ENCODE measurements at regions not wholly inside any gene's neighbourhood (a gene's known extent, or its start where the extent isn't known, plus 50 kb on each side); places are given as distances from the start of the nearest gene placed in this dataset.

- Histone ChIP-seq H3K4me1 (no peaks in the 10 kb centered on the region), H3K36me3 (no peaks in the 10 kb centered on the region), H3K9me3 (no peaks in the 10 kb centered on the region), H3K4me3 (no peak overlapping the region), H3K27ac (no peak overlapping the region), H3K27me3 (no peaks in the 10 kb centered on the region)
- intact Hi-C loops (cut with DNase I; ENCODE audit: low total_unique reads): no loop called here
- 44 to 69% (median 63%) methylated on average over 3 of the region's 3 CpGs for WGBS, 5 donors
- no peak for TF ChIP-seq POLR2A (IDR thresholded peaks at IDR 0.05)
- TF ChIP-seq POLR2AphosphoS5 (IDR thresholded peaks at IDR 0.05): no peak
- TF ChIP-seq CTCF (IDR thresholded peaks at IDR 0.05): no peak
- no peak for TF ChIP-seq EP300 (IDR thresholded peaks at IDR 0.05)
- no peak for DNase-seq
Measured at GRCh38 chr7:113454597-113455169, 336.3 kb upstream of the SMIM30 start.

- DNase-seq: peak in 1 of 2 donors; percentile 12
- 23 to 39% (median 29%) methylated on average over 4 of the region's 4 CpGs for WGBS, 5 donors
- intact Hi-C loops (cut with DNase I; ENCODE audit: low total_unique reads): no loop called here
- H3K9me3 ChIP-seq: no peaks in the 10 kb centered on the region
- H3K36me3 ChIP-seq: no peaks in the 10 kb centered on the region
- H3K27ac ChIP-seq: no peak overlapping the region
- no peak for TF ChIP-seq POLR2A (IDR thresholded peaks at IDR 0.05)
- no peak for TF ChIP-seq POLR2AphosphoS5 (IDR thresholded peaks at IDR 0.05)
- TF ChIP-seq CTCF (IDR thresholded peaks at IDR 0.05): no peak
- no peak for TF ChIP-seq EP300 (IDR thresholded peaks at IDR 0.05)
- no peak overlapping the region for H3K4me3 ChIP-seq
- H3K27me3 ChIP-seq: no peaks in the 10 kb centered on the region
- no peaks in the 10 kb centered on the region for H3K4me1 ChIP-seq
Measured at GRCh38 chr7:113452245-113452644, 333.9 kb upstream of the SMIM30 start.

GRCh38 chr7:113446791-113447190 lies 328.4 kb upstream of the SMIM30 start:
- 84 to 94% (median 89%) methylated on average over 2 of the region's 2 CpGs for WGBS, 5 donors
- no peak overlapping the region for H3K4me3 ChIP-seq
- H3K27me3 ChIP-seq: no peaks in the 10 kb centered on the region
- DNase-seq: no peak
- intact Hi-C loops (cut with DNase I; ENCODE audit: low total_unique reads): no loop called here
- no peak overlapping the region for H3K27ac ChIP-seq
- H3K4me1 ChIP-seq: no peaks in the 10 kb centered on the region
- H3K9me3 ChIP-seq: no peaks in the 10 kb centered on the region
- H3K36me3 ChIP-seq: no peaks in the 10 kb centered on the region
- no peak for TF ChIP-seq POLR2A (IDR thresholded peaks at IDR 0.05)
- TF ChIP-seq CTCF (IDR thresholded peaks at IDR 0.05): no peak
- no peak for TF ChIP-seq EP300 (IDR thresholded peaks at IDR 0.05)
- TF ChIP-seq POLR2AphosphoS5 (IDR thresholded peaks at IDR 0.05): no peak

- Histone ChIP-seq H3K4me3 (no peak overlapping the region), H3K27me3 (no peaks in the 10 kb centered on the region), H3K27ac (no peak overlapping the region), H3K9me3 (no peaks in the 10 kb centered on the region), H3K36me3 (no peaks in the 10 kb centered on the region), H3K4me1 (no peaks in the 10 kb centered on the region)
- DNase-seq: no peak
- intact Hi-C loops (cut with DNase I; ENCODE audit: low total_unique reads): no loop called here
- TF ChIP-seq EP300 (IDR thresholded peaks at IDR 0.05) (no peak), POLR2AphosphoS5 (IDR thresholded peaks at IDR 0.05) (no peak), POLR2A (IDR thresholded peaks at IDR 0.05) (no peak), CTCF (IDR thresholded peaks at IDR 0.05) (no peak)
Measured at GRCh38 chr7:113446391-113446790, 328.0 kb upstream of the SMIM30 start.
